Esophagus mucosa (tissue), 1 donor: ENCODE measurements at regions not wholly inside any gene's neighbourhood (a gene's known extent, or its start where the extent isn't known, plus 50 kb on each side); places are given as distances from the start of the nearest gene placed in this dataset.
"Not testable (repeated sequence)": the region's sequence is repeated elsewhere in the genome, so short reads cannot be mapped to it uniquely, and the experiment has no call there.

Experiments used
- ATAC-seq: fragments of 200-7000 bp; cut with Tn5 transposase; one replicate; pipeline ENCODE4 v1.9.1; 2020
- donor health status: DM: yes; HTN: yes; CAD: no.

DNA sequence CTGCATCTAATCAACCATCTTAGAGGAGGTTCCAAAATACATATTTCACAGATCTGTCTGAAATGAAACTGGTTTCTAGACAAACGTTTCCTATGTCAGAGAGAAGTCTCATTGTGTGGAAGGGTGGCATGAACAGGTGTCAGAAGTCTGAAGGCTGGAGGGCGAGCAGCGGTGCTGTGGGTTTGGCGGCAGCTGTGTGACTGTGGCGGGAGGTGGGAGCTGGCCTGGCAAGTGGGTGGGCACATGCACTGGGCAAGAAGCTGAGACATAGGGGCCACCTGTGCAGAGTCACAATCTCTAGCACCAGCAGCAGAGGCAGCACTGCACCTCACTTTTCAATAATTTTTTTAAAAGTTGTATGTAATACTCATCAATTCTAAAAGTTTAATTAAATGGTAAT, 346.3 kb downstream of the DSC3 start:
- no peak for ATAC-seq

DNA sequence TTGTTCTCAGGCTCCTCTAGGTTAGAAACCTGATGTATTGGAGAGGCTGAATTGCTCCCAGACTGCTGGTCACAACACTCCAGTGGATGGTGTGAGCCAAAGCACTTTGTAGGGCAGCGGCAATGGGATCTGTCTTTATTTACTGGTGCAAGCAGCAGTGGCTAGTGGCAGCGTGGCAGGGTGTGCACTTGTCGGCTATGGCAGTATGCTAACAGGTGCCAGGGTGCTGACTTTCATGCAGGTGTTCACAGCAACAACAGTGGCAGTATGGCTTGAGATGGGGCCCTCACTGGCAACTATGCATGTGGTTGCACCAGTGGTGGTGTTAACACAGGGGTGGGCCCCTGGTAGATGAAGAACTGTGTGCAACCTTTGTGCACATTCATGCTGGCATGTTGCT, 347.8 kb downstream of the DSC3 start:
- no peak for ATAC-seq

DNA sequence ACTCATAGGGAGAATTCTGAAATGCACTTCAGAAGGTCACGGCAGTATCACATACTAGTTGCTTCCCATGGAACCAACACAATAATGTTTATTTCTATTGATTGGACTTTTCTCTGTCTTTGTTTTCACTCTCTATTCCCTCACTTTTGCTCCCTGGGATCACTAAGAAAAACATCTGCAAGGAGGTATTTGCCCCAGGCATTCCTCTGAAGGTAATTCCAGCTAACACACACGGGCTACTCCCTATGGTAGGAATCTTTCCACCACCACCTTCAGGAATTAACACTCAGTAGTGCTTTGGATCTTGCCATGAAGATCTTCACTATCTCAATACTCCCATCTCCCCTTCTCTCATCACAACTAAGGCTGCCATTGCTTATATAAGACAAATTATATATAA, 353.3 kb downstream of the DSC3 start:
- ATAC-seq: no peak

DNA sequence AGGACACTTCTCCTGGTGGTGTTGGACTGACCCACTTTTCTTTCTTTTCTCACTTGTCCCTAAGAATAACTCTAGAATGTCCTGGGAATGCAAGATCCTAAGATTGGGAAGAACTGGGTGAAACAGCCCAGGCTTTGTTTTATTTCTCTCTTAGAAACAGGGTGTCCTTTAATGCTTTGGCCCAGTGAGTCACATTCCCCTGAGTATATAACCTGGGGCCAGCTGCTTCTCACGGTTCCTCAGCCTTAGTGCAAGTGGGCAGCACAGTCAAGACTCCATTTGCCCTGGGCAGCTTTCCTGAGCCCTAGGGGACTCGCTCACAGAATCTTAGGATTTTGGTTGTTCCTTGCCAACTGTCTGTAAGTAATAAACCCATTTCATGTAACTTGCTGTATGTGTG, 355.0 kb downstream of the DSC3 start:
- no peak for ATAC-seq

DNA sequence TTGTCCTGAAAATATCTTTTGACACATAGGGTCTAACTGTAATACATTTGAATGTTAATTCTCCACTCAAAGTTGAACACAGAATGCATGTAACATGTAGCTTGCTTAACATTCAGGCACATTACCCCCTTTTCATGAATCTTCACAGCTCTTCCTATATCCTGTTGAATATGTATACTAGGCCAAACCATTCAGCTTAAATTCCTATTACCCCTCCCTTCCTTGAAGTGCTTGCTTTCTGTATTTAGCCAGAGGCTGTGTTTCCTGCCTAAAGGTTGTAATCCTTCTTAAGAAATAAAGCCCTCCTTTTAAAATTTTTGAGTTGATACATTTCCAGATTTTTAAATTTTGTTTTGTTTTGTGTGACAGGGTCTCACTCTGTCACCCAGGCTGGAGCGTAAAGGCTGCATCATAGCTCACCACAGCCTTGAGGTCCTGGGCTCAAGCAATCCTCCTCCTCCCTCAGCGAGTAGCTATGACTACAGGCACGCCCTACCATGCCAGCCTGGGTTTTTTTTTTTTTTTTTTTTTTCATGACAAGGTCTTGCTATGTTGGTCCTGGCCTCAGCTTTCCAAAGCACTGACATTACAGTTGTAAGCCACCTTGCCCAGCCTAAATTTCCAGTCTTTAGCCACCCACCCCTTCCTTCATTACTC, 357.6 kb downstream of the DSC3 start:
- no peak for ATAC-seq

DNA sequence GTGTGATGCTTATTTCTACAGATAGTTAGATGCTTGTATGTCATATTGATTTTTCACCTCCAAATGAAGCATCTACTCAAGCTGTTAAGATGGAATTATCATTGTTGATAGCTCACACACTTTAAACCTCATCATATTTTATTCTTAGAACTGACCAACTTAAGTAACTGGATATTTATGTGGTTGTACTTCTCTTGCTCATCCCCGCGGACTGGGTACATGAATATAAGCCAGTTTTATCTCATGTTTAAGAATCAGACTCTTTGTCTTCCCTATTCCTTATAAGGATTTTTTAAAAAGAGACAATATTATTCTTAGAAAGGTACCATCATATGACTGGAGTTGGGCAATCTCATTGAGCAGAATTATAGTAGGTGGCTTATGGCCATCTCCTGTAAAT, 358.7 kb downstream of the DSC3 start:
- ATAC-seq: no peak

DNA sequence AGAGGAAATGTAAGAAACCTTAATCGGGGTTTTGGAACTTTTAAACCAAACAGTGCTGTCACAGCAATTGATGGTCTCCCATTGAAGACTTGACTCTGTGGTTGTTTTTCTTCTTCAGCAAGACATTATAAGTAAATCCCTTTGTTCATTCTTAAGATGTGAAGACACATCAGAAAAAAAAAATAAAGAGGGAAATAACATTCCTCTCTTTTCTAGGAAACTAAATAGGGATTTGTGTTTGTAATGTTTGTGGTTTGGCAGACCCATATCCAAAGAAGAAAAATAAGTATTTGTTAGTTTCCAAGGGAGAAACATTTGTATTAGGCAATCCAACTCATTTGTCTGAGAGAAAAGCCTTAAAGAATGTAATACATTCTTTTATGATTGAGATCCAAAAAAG, 359.9 kb downstream of the DSC3 start:
- no peak for ATAC-seq

DNA sequence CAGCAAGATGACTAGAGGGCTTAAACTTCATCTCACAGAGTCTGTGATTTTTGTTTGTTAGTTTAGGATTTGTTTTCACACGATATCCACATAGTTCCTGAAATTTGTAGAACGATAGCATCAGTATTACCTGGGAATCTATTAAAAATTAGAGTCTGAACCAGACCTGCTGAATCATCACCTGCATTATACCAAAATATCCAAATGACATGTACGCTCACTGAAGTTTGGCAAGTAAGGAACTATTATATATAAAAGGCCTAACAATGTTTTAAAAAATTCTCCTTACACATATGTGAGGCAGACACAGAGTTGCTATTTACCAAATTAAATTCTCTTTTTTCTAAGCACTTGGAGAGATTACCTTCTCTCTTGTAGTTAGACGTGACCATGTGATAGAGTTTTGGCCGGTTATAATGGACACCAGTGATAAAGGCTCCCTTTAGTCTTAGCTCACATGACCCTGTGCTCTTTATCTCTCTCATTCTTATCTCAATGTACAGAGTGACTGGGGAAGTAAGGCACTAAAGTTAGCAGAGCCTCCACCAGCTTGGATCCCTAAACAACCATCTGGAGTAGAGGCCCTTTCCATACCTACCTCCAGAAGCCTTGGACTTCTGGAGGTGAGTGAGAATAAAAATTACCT, 363.1 kb downstream of the DSC3 start:
- no peak for ATAC-seq

DNA sequence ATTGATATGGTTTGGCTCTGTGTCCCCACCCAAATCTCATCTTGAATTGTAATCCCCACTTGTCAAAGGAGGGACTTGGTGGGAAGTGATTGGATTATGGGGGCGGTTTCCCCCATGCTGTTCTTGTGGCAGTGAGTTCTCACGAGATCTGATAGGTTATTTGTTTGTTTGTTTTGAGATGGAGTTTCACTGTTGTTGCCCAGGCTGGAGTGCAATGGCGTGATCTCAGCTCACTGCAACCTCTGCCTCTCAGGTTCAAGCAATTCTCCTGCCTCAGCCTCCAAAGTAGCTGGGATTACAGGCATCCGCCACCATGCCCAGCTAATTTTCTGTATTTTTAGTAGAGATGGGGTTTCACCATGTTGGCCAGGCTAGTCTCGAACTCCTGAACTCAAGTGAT, 364.7 kb downstream of the DSC3 start:
- ATAC-seq: not testable (repeated sequence)

DNA sequence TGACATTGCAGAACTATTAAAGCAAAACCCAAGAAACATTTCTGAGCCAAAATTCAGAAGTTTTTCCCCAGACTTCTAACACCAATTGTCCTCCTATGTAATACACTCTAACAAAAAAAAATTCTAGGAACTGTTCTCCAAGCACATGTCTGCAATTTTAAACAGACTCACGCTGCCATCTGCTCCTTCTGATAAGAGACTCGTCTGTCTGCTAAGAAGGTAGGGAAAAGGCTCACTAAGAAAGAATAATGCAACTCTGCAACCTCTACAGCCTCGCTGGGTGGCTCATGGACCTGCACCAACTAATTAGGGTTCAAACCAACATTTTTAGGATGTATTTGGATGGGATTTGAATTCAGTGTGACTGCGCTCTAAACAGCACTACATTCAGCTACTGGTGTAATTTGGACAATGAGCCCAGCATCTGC, 366.5 kb downstream of the DSC3 start:
- no peak for ATAC-seq

DNA sequence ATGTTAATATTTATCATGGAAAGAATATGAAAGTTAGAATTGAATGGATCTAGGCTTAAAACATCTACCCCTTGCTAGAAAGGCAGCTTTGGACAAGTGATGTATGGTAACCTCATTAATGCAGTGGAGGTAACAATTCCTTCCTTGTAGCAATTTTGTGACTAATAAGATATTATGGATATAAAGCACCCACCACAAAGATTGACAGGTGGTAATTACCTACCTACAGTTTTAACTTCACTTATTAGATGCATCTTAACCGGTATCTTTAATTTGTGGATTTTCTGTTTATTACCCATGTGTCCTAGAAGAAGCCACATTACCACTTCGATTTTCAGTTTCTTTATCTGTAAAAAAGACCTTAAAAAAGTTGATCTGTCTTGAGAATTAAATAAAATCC, 367.0 kb downstream of the DSC3 start:
- no peak for ATAC-seq

DNA sequence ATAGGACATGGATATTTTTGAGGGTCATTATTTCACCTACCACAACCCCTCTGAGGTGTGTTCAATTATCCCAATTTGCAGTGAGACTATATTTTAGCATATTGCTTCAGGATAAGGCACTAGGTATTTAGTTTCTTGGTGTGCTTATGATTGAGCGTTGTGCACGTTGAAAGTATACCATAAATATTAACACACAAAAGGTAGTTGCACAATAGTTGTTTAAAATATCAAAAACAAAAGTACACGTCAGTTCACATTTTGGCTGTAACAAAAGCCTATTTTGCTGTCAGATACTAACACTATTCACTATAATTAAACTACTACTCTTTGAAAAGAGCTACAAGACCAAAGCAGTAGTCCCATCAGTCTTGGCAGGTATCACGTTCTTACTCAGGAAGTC, 367.5 kb downstream of the DSC3 start:
- ATAC-seq: no peak

DNA sequence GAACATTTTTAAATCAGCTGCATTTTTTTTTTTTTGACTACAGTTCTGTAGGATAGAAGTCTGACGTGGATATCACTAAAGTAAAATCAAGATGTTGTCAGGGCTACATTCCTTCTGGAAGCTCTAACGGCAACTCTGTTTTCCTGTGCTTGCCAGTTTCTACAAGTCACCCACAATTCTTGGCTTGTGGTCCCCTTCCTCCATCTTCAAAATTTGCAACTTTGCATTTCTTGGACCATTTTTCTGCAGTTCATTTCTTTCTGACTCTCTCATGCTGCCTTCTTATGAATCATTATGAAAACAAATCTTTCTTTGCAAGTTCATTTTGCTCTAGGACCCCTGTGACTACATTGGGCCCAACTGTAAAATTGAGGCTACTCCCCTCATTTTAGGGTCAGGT, 367.9 kb downstream of the DSC3 start:
- no peak for ATAC-seq

DNA sequence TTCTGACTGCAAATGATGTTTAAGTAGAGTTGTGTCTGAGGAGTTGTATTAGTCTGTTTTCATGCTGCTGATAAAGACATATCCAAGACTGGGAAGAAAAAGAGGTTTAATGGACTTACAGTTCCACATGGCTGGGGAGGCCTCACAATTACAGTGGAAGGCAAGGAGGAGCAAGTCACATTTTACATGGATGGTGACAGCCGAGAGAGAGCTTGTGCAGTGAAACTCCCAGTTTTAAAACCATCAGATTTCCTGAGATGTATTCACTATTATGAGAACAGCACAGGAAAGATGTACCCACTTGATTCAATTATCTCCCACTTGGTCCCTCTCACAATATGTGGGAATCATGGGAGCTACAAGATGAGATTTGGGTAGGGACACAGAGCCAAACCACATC, 370.1 kb downstream of the DSC3 start:
- not testable (repeated sequence) for ATAC-seq

DNA sequence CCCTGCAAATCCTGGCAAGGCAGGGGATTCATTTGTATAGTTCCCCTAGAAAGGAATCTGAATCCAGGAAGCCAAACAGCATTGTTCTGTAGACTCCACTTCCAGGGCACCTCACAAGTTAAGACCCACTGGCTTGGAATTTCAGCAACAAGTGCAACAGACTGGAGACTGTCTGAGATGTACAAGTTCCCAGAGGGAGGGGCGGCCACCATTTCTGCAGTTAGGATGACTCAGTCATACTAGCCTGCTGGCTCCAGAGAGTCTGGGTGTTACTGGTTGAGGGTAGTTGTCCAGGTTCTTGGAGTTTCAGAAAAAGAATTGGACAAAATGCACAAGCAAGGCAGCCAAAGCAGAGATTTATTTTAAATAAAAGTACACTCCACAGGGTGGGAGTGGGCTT, 384.2 kb downstream of the DSC3 start:
- no peak for ATAC-seq

DNA sequence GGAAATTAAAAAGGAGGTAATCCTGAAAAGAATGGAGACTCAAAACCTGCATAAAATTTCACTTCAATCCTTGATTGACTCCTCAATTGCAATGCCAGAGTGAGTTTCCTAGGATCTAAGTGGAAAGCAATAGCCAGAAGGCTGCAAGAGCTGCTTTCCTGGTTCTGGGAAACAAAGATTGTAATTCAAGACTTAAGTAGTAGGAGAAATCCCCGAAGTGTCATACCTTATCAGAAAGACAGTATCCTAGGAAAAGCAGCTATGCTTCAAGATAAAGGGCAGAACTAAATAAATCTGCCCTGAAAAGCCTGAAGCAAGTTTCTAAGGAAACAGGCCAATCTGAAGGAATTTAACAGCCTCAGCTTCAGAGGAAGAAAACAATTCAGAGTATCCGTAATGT, 390.2 kb downstream of the DSC3 start:
- no peak for ATAC-seq

DNA sequence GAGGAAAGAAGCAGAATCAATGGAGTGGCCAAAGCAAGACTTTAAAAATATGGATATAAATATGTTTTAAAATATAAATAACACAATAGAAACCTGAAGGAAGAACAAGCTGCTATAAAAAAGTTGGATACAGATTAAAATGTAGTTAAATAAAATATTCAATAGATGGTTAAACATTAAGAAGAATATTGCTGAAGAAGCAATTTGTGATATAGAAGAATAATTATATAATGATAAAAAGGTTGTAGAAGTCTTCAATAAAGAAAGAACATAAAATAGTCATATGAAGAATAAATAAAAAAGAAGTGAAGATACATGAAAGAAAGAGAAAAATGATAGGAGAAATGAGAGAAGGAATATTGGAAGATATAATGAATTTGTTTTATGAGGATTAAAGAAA, 392.0 kb downstream of the DSC3 start:
- ATAC-seq: no peak

DNA sequence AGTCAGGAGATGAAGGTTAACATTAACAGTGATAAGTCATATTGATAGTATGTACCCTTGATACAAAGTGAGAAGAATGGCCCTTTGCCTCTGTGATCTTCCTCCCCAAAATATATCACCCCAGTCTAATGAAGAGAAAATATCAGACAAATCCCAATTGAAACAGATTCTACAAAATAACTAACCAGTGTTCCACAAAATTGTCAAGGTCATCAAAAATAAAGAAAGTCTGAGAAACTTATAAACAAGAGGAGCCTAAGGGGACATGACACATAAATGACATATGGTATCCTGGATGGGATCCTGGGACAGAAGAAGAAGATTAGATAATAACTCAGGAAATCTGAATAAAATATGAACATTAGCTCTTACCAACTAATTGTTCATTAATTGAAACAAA, 398.4 kb downstream of the DSC3 start:
- ATAC-seq: no peak

DNA sequence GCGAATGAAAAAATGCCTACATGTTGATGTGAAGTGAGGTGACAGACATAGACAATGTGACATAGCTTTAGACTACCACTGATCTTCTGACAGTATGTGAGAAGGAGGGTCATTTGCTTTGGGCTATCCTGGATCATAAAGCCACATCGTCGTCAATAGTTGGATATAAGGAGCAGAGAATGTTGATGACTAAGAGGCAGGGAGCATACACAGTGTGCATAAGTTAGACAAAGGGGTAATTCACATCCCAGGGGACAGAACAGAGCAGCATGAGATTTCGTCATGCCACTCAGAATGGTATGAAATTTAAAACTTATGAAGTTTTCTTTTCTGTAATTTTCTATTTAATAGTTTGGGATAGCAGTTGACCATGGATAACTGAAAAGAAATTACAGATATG, 403.2 kb downstream of the DSC3 start:
- no peak for ATAC-seq

DNA sequence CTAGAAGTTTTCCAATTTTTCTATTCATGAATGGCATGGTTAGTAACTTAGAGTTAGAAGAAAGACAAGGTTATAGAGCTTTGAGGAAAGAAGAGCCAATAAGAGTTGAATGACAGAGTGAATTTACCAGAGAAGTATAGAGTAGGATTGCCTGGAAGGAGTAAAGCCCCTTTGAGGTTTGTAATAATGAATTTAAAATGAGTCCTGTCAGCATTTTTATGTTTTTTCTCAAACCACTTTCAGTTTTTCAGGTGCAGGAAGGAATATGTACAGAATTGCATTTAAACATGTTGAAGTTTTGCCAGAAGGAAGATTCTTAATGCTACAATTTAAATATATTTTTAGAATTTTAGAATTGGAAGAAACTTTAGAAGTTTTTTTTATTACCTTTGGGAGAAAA, 408.3 kb downstream of the DSC3 start:
- ATAC-seq: no peak

DNA sequence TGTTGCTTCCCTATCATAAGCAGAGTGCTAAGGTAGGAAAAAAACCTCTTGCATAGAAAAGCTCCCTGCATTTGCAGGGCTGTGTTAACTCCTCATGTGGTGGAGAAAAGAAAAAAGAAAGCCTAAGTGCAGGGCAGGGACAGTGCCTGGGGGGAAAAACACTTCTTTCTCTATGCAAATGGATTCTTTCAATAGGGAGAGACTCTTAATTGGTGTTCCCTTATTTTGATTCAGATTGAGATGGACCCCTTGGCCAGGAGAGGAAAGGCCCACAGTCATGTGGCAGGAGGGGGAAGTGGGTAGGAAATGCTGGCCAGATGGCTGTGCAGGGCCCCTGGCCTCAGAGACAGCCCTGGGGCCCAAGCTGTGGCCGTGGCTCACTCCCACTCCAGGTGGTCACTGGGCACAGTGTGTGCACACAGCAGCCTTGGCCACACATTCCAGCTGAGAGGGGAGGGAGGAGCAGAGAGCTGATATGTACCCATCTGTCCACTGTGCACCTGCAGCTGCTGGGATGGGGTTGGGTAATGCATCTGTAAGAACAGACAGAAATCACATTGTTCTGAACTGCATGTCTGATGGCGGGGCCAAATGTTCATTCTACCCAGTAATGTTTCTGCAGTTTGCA, 410.4 kb downstream of the DSC3 start:
- ATAC-seq: no peak

DNA sequence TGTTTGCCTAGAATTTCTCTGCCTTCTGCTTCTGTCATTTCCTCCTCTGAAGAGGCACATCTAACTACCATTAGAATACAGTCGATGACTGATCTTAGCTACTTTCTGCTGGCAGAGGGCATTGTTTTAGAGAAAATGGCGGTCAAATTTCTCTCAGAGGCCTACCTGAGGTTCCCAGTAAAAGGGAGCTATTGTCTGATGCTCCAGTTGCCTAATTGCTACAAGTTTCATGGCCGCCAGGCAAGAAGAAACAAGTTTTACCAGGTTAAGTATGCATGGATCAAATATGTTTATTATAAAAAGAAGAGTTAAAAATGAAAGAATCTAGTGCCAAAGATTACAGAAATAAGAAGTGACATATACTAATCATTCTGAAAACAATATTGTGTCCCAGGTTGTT, 416.6 kb downstream of the DSC3 start:
- no peak for ATAC-seq

DNA sequence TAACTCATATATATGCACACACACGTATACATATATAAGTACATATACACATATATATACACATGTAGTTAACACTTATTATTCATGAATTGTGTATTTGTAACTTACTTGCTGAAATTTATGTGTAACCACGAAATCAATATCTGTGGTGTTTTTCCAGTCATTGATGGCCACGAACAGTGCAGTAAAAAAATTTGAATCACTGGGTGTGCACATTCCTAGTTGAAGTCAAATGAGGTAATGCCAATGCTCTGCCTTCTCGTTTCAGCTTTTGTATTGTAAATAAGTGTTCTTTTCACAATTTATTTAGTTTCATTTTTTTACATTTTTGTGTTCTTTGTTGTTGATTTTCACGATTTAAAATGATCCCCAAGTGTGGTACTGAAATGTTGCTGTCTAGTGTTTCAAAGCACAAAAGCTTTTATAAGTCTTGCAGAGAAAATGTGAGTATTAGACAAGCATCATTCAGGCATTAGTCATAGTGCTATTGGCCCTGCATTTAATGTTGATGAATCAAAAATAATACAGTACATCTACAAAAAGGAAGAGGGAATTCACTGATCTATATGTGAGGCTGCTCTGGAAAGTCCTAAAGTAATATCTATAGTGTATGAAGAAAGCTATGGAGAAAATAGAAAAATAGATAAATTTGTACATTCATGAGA, 419.0 kb downstream of the DSC3 start:
- ATAC-seq: no peak

DNA sequence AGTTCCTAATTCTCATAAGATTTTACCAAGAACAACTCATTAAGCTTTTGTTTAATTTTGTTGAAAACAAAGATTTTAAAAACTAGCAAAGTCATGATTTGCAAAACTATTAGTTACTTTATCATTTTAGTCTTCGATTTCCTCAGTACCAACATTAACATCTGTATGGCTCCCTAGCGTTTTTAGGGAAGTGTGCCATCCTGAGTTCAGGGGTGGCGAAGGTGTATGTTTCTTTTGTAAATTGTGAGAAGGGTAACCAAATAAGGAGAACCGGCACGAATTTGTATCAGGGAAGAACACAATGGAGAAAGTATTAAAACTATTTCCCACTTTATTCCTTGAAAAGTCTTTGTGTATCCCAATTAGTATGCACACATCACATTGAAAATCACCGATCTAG, 419.9 kb downstream of the DSC3 start:
- ATAC-seq: no peak
